HUES48 (cell line): ENCODE measurements at regions not wholly inside any gene's neighbourhood (a gene's known extent, or its start where the extent isn't known, plus 50 kb on each side); places are given as distances from the start of the nearest gene placed in this dataset.
"Not testable (repeated sequence)": the region's sequence is repeated elsewhere in the genome, so short reads cannot be mapped to it uniquely, and the experiment has no call there.

Experiments used
- H3K27ac ChIP-seq: one replicate; pipeline ENCODE4 v1.7.0; 2013; ENCODE audit warnings: low read depth, low read length, inconsistent platforms
- H3K27me3 ChIP-seq: 2 replicates; pipeline ENCODE4 v1.6.1; 2013; ENCODE audit warnings: mild to moderate bottlenecking, low read length; ENCODE audit not compliant: control insufficient read depth, insufficient read depth
- H3K36me3 ChIP-seq: 2 replicates; pipeline ENCODE4 v1.6.1; 2013; ENCODE audit warnings: low read length; ENCODE audit not compliant: control insufficient read depth, insufficient read depth
- H3K4me1 ChIP-seq: 2 replicates; pipeline ENCODE4 v1.6.1; 2013; ENCODE audit warnings: mild to moderate bottlenecking, low read length; ENCODE audit not compliant: control insufficient read depth, insufficient read depth
- H3K4me3 ChIP-seq: 2 replicates; pipeline ENCODE4 v1.5.1; 2013; ENCODE audit warnings: mild to moderate bottlenecking, low read depth, low read length
- H3K9ac ChIP-seq: 2 replicates; pipeline ENCODE4 v1.6.1; 2013; ENCODE audit warnings: mild to moderate bottlenecking, low read depth, low read length, moderate library complexity
- H3K9me3 ChIP-seq: 2 replicates; pipeline ENCODE4 v1.6.1; 2013; ENCODE audit warnings: low read length; ENCODE audit not compliant: control insufficient read depth, insufficient read depth

DNA sequence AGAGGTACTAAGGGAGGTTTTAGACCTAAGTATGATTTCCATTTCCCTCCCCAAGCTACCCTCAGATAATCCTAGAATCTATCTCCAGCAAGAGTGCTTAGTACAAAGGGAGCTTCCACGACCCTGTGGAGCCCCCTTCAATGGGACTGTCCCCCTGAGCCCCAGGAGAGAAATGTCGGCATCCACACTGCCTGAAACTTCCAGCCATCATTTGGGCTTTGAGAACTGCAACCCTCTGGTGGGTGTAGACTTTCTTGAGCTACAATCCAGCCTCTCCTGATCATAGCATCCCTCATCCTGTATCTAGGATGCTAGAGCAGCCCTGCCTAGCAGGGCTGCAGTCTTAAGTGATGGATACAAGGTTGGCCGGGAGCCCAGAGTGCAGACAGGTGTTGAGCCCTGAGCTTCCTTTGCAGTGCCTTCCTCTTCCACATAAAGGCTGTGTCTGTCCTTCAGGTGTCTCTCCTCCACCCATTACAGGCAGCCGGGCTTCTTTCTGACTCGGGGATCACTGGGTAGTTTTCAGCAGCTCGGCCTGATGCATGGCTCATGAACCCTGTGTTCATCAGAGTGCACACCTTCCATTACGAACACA, 424.5 kb downstream of the PREX1 start:
- H3K4me1 ChIP-seq, result peaks cover 20% of the 10 kb centered on the region
- no peaks in the 10 kb centered on the region for H3K9me3 ChIP-seq
- no peak overlapping the region for H3K27ac ChIP-seq
- H3K27me3 ChIP-seq, result no peaks in the 10 kb centered on the region
- no peaks in the 10 kb centered on the region for H3K36me3 ChIP-seq
- no peak overlapping the region for H3K4me3 ChIP-seq
- no peak overlapping the region for H3K9ac ChIP-seq

DNA sequence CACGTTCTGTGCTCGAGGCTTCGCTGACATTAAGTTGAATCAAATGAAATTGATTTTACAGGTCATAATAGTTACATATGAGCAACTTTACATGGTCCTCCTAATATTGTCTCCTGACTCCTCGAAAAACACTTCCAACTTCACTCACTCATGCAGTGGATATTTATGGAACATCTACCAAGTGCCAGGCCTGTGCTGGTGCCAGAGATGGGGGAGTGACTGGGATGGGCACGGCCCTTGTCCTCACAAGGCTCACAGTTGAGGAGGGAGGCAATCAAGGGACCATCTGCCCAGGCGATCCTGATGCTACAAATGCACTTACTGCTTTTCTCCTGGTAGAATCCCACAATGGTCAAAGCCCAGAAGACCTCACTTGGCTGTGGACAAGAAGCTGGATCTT, 426.4 kb downstream of the PREX1 start:
- no peaks in the 10 kb centered on the region for H3K9me3 ChIP-seq
- no peaks in the 10 kb centered on the region for H3K27me3 ChIP-seq
- H3K4me1 ChIP-seq, result peaks cover 1% of the 10 kb centered on the region
- no peaks in the 10 kb centered on the region for H3K36me3 ChIP-seq
- no peak overlapping the region for H3K9ac ChIP-seq
- H3K4me3 ChIP-seq, result no peak overlapping the region
- H3K27ac ChIP-seq, result no peak overlapping the region

DNA sequence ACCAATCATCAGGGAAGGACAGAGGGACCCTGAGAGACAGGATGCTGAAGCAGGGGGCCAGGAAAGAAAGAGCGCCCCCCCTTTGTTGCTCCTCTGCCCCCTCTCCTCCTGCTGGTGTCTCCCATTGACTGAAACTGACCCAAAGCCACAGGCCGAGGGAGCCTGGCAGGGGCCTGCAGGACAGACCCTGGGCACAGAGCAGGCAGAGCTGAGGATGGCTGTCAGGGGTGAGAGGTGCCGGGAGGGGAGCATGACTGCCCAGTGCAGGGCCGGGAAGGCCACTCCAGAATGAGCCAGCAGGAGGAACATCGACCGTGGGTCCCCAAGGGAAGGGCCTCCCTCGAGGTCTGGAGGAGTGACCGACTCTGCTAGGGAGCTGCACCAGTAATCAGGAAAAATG, 427.8 kb downstream of the PREX1 start:
- Histone ChIP-seq H3K36me3 (no peaks in the 10 kb centered on the region), H3K4me1 (no peaks in the 10 kb centered on the region), H3K27me3 (no peaks in the 10 kb centered on the region), H3K9me3 (no peaks in the 10 kb centered on the region), H3K4me3 (no peak overlapping the region), H3K9ac (no peak overlapping the region), H3K27ac (no peak overlapping the region)

DNA sequence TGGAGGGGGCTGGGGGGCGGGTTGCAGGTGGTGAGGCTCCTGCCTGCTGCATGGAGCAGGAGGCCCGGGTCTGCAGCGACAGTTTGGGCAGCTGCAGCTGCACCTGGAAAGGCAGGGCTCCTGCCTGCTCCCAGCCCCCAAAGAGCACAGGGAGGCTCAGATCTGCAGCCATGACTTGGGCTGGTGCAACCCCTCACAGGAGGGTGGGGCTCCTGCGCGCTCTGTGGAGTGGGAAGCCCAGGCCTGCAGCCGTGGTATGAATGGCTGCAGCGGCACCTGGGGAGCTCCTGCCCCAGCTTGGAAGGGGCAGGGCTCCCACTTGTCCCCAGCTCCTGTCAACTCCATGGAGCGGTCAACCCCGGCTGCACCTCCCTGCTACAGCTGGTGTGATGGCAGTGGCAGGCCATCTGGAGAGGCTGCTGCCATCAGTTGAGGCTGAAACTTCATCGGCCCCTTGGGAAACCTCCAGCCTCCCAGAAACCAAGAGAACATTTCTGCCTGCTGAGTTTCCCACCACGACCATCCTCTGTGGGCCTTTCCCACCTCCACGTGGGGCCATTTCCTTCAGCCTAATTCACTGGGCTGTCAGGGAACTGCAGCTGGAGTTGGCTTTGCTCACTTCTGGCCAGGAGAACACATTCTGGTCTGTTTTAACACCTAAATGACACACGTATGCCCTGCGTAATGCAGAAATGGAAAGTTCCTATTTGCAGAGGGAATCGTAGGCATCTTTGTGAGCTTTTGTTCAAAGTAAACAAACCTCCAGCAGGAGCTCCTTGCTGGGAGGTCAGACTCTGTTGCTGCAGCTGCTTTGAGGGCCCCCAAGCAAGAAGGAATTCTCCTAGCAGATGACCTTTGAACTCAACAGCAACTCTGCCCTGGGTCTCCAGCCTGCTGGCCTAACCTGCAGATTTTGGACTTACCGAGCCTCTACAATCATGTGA, 429.0 kb downstream of the PREX1 start:
- Histone ChIP-seq H3K36me3 (no peaks in the 10 kb centered on the region), H3K27ac (no peak overlapping the region), H3K9ac (no peak overlapping the region), H3K27me3 (no peaks in the 10 kb centered on the region), H3K9me3 (no peaks in the 10 kb centered on the region), H3K4me3 (no peak overlapping the region), H3K4me1 (no peaks in the 10 kb centered on the region)

DNA sequence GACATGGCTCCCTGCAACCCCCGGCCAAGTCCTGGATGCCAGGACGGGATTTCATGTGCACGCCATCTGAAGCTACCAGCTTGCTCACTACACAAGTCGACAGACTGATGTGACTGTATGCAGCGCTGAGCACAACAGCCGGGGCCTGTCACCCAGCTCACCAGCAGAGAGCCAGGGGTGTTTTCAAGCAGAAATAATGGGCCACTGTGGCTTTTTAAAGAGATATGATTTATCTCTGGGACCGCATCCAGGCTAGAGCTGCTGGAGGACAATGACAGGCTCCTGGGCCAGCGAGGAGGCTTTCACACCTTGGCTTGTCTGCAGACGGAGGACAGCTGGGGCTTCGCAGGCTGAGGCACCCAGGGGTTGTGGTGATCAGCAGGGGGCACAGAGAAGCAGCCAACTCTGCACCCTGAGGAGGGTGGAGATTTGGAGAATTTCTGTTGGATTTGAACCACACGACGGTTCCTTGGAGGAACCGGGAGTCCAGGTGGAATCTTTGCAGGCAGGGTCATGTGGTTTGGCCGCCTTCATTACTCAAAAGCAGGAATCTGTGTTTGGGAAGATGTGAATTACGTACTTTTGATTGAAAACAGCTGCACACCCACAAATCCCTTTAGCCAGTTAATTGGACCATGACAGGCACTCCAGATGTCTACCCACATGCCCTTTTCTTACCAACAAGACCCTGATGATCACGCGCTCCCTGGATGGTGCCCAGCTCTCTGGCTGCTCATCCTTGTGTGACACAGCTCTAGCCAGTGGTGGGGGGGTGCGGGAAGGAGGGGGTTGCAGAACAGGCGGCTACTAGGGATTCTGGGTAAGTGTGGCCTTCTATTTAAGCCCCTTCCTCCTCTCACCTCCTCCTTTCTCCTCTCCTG, 430.6 kb downstream of the PREX1 start:
- not testable (repeated sequence) for H3K4me3 ChIP-seq, H3K27me3 ChIP-seq, H3K27ac ChIP-seq, H3K36me3 ChIP-seq, H3K9me3 ChIP-seq, H3K4me1 ChIP-seq, H3K9ac ChIP-seq

DNA sequence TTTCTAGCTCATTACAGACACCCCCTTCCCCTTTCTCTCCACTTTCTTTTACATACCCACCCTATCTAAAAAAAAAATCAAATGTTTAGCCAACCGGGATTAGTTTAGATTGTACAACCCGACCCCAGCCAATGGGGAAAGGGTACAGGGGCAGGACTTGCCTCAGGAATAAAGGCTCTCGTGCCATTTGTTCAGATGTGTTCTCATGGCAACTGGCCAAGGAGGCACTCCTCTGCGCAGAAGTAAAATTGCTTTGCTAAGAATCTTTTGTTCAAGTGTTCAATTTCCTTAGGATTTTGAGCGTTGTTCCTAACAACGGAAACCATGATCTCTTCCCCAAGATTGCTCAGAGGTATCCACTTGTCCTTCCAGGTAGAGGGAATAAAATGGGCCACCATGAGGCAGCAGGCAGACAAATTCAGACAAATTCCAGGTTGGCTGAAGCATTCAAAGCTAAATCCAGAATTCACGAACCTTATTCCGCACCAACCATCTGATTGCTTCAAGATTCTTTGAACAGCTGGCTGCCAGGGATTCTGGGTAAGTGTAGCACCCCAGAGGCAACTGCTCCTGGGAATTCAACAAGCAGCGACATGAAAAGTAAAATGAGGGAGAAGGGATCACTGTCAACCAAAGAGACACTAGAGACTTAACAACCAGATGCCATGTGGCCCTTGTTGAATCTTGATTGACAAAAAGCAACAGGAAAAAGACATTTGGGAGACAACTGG, 431.8 kb downstream of the PREX1 start:
- H3K4me1 ChIP-seq, result no peaks in the 10 kb centered on the region
- no peaks in the 10 kb centered on the region for H3K27me3 ChIP-seq
- H3K36me3 ChIP-seq, result no peaks in the 10 kb centered on the region
- H3K27ac ChIP-seq, result no peak overlapping the region
- H3K9ac ChIP-seq, result no peak overlapping the region
- no peak overlapping the region for H3K4me3 ChIP-seq
- H3K9me3 ChIP-seq, result peaks cover 8% of the 10 kb centered on the region; the same call in 1 of the 2 replicates

DNA sequence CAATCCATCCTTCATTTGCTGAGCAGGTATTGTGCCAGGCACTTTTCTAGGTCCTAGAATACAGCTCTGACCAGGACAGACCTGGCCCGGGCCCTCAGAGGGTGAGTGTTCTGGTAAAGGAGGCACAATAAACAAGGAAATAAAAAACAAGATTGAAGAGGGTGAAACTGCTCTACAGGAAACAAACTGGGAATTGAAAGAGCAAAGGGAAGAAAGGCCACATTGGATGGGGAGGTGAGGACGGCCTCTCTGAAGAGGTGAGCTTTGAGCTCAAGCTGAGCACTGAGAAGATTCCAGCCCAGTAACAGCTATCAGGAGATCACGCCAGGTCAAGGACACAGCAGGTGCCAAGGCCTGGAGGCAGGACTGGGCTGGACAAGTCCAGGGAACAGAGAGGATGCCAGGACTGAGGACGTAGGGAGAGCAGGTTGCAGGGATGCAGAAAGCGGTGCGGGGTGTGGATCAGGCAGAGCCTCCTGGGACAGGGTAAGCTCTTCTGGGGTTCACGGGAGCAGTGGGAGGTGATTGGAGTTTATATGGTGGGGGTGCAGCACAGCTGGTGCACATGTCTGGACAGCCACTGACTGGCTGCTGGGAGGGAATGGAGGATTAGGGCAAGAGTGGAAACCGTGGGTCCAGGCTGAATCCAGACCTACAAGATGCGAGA, 433.3 kb downstream of the PREX1 start:
- H3K4me1 ChIP-seq, result no peaks in the 10 kb centered on the region
- no peak overlapping the region for H3K9ac ChIP-seq

DNA sequence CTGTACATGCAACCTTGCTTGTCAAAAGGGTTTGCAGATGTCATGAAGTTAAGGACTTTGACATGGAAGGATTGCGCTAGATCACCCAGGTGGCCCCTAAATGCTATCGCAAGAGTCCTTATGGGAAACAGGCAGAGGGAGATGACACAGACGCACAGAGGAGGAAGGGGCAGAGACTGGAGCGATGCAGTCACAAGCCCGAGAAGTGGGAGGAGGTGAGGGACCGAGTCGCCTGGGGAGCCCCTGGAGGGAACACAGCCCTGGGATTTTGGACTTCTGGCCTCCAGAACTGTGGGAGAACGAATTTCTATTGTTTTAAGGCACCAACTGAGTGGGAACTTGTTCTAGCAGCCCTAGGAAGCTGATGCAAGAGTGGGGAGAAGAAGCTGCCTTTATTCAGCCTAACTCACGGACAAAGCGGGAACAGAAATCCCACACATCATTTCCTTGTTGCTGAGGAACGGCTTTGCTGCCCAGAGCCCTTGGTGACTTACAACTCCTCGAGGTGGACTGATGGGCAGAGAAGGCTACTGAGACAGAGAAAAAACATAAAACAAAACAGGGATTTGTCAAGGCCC, 434.0 kb downstream of the PREX1 start:
- Histone ChIP-seq H3K27ac (no peak overlapping the region), H3K4me1 (no peaks in the 10 kb centered on the region)

More for the DNA sequence above, 433.3 kb downstream of the PREX1 start:
- Histone ChIP-seq H3K4me3 (no peak overlapping the region), H3K9me3 (peaks cover 8% of the 10 kb centered on the region; the same call in 1 of the 2 replicates), H3K36me3 (no peaks in the 10 kb centered on the region), H3K27ac (no peak overlapping the region), H3K27me3 (no peaks in the 10 kb centered on the region)

DNA sequence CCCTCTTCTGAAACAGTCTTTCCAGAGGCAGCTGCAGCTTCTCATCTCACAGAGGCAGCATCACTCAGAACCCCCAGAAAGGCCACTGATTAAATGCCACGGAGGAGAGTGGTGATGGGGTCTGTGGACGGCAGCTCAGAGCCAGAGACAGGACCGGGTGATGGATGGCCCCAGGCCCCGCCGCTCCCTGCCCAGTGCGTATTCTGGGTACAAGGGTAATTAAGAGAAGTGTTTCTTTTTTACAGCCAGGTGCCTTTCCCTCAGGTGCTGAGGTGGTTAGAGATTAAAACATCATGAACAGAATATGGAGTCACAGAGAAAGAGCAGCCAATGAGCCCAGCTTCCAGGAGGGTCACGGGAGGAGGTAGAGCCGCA, 434.5 kb downstream of the PREX1 start:
- no peak overlapping the region for H3K4me3 ChIP-seq
- peaks cover 8% of the 10 kb centered on the region; the same call in 1 of the 2 replicates for H3K9me3 ChIP-seq
- H3K9ac ChIP-seq, result no peak overlapping the region
- H3K4me1 ChIP-seq, result no peaks in the 10 kb centered on the region
- H3K36me3 ChIP-seq, result no peaks in the 10 kb centered on the region
- H3K27ac ChIP-seq, result no peak overlapping the region
- H3K27me3 ChIP-seq, result no peaks in the 10 kb centered on the region

More for the DNA sequence above, 434.0 kb downstream of the PREX1 start:
- peaks cover 8% of the 10 kb centered on the region; the same call in 1 of the 2 replicates for H3K9me3 ChIP-seq
- no peak overlapping the region for H3K9ac ChIP-seq
- H3K27me3 ChIP-seq, result no peaks in the 10 kb centered on the region
- no peaks in the 10 kb centered on the region for H3K36me3 ChIP-seq
- H3K4me3 ChIP-seq, result no peak overlapping the region
